Activated B cell treated with CpG ODN at 0.5 μM for 24 hours (primary cell): ENCODE measurements at regions not wholly inside any gene's neighbourhood (a gene's known extent, or its start where the extent isn't known, plus 50 kb on each side); places are given as distances from the start of the nearest gene placed in this dataset.

Source experiments
- ATAC-seq: fragments of 200-7000 bp; cut with Tn5 transposase; one replicate; pipeline ENCODE4 v1.10.0; 2021; ENCODE audit warnings: low read depth, mild to moderate bottlenecking, moderate library complexity
- CTCF ChIA-PET: fragments of 350-600 bp; sonication (Branson Sonifier 250); formaldehyde crosslinking; loops from one replicate; lab custom pipeline; 2021; ENCODE audit warnings: antibody characterized with exemption; lab: Charles Lee
- POLR2A ChIA-PET: fragments of 350-600 bp; sonication (Branson Sonifier 250); formaldehyde crosslinking; loops from one replicate; lab custom pipeline; 2021; ENCODE audit warnings: antibody characterized with exemption; lab: Charles Lee
- DNase-seq: peaks from one replicate; pipeline ENCODE4 v3.0.0; 2022
- H3K27ac Mint-ChIP-seq: one replicate; pipeline ENCODE4 v1.8.0; 2020; ENCODE audit warnings: mixed read lengths
- H3K27me3 Mint-ChIP-seq: one replicate; pipeline ENCODE4 v1.8.0; 2021; ENCODE audit warnings: mixed read lengths
- H3K36me3 Mint-ChIP-seq: one replicate; pipeline ENCODE4 v1.8.0; 2021; ENCODE audit warnings: low read depth, mixed read lengths
- H3K4me1 Mint-ChIP-seq: one replicate; pipeline ENCODE4 v1.8.0; 2021; ENCODE audit warnings: mixed read lengths
- H3K4me3 Mint-ChIP-seq: one replicate; pipeline ENCODE4 v1.8.0; 2020; ENCODE audit warnings: mild to moderate bottlenecking, mixed read lengths
- H3K9me3 Mint-ChIP-seq: one replicate; pipeline ENCODE4 v1.8.0; 2020; ENCODE audit warnings: mixed read lengths
- intact Hi-C: fragments of 100-400 bp; cut with micrococcal nuclease; formaldehyde crosslinking; loops from one replicate; pipeline ENCODE4 v1.15.1; 2024
- TF ChIP-seq, protein P1 (sequence below): fragments of 200-600 bp; IDR thresholded peaks from one replicate; pipeline ENCODE4 v1.8.0; 2022; ENCODE audit warnings: antibody characterized with exemption, mild to moderate bottlenecking

DNA sequence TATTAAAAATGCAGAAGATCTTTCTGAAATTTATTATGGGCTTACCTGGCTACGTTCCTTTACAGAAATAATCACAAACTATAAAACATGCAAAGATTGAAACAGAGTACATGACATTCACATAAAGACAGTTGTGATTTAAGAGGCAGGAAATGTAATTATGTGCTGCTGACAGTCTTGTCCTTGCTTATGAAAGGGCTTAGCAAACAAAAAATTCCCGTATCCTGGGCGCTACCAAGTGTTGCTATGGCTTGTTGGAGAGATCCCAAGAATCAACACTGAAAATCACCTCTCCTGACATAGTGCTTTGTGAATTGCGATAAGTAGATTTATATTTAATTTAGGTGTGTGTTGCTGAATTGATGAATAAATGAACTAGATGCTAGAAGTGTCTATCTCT lies 352.5 kb upstream of the C9orf72 start:
- CTCF ChIA-PET: no interaction called here

GRCh38 chr9:27929841-27930240 lies 356.6 kb upstream of the C9orf72 start:
- POLR2A ChIA-PET: no interaction called here
- ATAC-seq (no peak), DNase-seq (no peak)

More for the DNA sequence above, 352.5 kb upstream of the C9orf72 start:
- TF ChIP-seq, protein P1, sequence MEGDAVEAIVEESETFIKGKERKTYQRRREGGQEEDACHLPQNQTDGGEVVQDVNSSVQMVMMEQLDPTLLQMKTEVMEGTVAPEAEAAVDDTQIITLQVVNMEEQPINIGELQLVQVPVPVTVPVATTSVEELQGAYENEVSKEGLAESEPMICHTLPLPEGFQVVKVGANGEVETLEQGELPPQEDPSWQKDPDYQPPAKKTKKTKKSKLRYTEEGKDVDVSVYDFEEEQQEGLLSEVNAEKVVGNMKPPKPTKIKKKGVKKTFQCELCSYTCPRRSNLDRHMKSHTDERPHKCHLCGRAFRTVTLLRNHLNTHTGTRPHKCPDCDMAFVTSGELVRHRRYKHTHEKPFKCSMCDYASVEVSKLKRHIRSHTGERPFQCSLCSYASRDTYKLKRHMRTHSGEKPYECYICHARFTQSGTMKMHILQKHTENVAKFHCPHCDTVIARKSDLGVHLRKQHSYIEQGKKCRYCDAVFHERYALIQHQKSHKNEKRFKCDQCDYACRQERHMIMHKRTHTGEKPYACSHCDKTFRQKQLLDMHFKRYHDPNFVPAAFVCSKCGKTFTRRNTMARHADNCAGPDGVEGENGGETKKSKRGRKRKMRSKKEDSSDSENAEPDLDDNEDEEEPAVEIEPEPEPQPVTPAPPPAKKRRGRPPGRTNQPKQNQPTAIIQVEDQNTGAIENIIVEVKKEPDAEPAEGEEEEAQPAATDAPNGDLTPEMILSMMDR: no peak
- ATAC-seq (no peak), DNase-seq (no peak)
- Mint-ChIP-seq H3K27ac (no peak overlapping the region), H3K36me3 (no peaks in the 10 kb centered on the region), H3K9me3 (no peaks in the 10 kb centered on the region), H3K4me3 (no peak overlapping the region), H3K27me3 (no peaks in the 10 kb centered on the region), H3K4me1 (no peaks in the 10 kb centered on the region)
- intact Hi-C loops: no loop called here
- POLR2A ChIA-PET: no interaction called here

DNA sequence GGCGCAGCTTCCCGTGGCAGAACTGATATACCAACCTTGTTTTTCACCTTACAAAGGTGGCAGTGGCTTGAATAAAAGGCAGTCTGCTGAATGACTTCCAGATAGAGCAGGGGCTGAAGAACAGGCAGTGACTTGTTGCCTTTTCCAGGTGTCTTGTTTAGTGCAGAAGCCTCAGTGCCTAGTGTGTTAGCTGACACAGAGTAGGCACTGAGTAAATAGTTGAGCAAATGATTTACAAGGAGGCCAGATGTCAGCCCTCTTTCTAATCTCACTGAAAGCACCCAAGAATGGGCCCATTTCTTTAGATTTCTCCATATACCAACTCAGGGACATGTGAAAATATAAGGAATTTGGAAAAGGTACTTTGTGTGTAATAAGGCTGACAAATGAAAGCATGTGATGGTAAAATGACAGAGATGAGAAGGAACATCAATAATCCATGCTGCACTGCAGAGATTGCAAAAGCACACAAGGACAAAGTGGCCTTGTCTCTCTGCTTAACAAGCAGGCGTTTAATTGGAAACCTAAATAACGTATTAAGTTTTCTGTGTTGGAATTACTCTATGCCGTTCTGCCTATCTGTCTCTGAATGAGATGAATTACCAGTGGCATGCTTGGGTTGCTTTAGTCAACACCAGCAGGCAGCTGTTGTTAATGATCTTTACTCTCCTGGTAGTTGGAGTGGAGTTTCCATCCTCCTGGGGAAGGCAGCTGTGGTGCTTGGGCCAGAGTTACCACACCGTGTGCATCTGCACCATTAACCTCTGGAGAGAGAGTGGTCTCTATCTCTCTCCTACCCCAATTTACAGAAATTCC lies 360.1 kb upstream of the C9orf72 start:
- no peaks in the 10 kb centered on the region for H3K9me3 Mint-ChIP-seq
- DNase-seq (no peak), ATAC-seq (no peak)
- no peaks in the 10 kb centered on the region for H3K4me1 Mint-ChIP-seq
- CTCF ChIA-PET: no interaction called here
- H3K27me3 Mint-ChIP-seq: no peaks in the 10 kb centered on the region
- intact Hi-C loops: no loop called here
- no peak overlapping the region for H3K27ac Mint-ChIP-seq
- no peaks in the 10 kb centered on the region for H3K36me3 Mint-ChIP-seq
- POLR2A ChIA-PET: no interaction called here
- TF ChIP-seq, protein P1: no peak
- H3K4me3 Mint-ChIP-seq: no peak overlapping the region

More at GRCh38 chr9:27929841-27930240, 356.6 kb upstream of the C9orf72 start:
- H3K9me3 Mint-ChIP-seq: no peaks in the 10 kb centered on the region
- H3K4me3 Mint-ChIP-seq: no peak overlapping the region
- no peaks in the 10 kb centered on the region for H3K27me3 Mint-ChIP-seq
- TF ChIP-seq, protein P1: no peak
- no peaks in the 10 kb centered on the region for H3K36me3 Mint-ChIP-seq
- intact Hi-C loops: no loop called here
- CTCF ChIA-PET: no interaction called here
- no peaks in the 10 kb centered on the region for H3K4me1 Mint-ChIP-seq
- no peak overlapping the region for H3K27ac Mint-ChIP-seq

DNA sequence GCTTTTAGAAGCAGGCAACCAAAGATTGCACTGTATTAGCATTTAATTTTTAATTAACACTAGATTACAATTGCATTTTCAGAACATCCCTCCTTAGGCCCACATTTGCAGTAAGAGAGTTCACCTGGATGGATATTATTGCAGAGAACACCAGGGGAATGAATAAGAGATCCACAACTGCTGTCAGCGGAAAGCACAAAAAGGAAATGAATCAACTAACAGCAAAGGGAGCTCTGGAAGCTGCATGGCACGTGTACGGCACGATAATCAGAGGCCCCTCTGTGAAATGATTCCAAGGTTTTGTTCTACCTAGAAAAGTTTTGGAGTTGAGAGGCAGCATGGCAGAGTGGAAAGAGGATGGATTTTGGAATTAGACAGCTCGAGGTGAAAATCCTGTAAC lies 361.2 kb upstream of the C9orf72 start:
- no peaks in the 10 kb centered on the region for H3K4me1 Mint-ChIP-seq
- CTCF ChIA-PET: no interaction called here
- no peaks in the 10 kb centered on the region for H3K27me3 Mint-ChIP-seq
- no peak for DNase-seq
- ATAC-seq: no peak
- no peaks in the 10 kb centered on the region for H3K36me3 Mint-ChIP-seq
- no peaks in the 10 kb centered on the region for H3K9me3 Mint-ChIP-seq
- POLR2A ChIA-PET: no interaction called here
- no peak overlapping the region for H3K27ac Mint-ChIP-seq
- TF ChIP-seq, protein P1: no peak
- intact Hi-C loops: no loop called here
- no peak overlapping the region for H3K4me3 Mint-ChIP-seq

GRCh38 chr9:27939186-27939585 lies 365.9 kb upstream of the C9orf72 start:
- Mint-ChIP-seq H3K36me3 (no peaks in the 10 kb centered on the region), H3K27ac (no peak overlapping the region), H3K27me3 (no peaks in the 10 kb centered on the region), H3K9me3 (no peaks in the 10 kb centered on the region), H3K4me3 (no peak overlapping the region), H3K4me1 (no peaks in the 10 kb centered on the region)
- intact Hi-C loops: no loop called here
- no peak for ATAC-seq
- no peak for DNase-seq
- CTCF ChIA-PET: no interaction called here
- TF ChIP-seq, protein P1: no peak
- POLR2A ChIA-PET: no interaction called here
